Myocyte (in vitro differentiated cells): ENCODE measurements at regions not wholly inside any gene's neighbourhood (a gene's known extent, or its start where the extent isn't known, plus 50 kb on each side); places are given as distances from the start of the nearest gene placed in this dataset.
A peak's percentile ranks its signal among the peaks of the same experiment; 100 is the strongest.
"Not testable (repeated sequence)": the region's sequence is repeated elsewhere in the genome, so short reads cannot be mapped to it uniquely, and the experiment has no call there.

Source experiments
- DNase-seq: peaks from one replicate; pipeline ENCODE4 v3.0.0-alpha.2; 2012; ENCODE audit warnings: low read depth

DNA sequence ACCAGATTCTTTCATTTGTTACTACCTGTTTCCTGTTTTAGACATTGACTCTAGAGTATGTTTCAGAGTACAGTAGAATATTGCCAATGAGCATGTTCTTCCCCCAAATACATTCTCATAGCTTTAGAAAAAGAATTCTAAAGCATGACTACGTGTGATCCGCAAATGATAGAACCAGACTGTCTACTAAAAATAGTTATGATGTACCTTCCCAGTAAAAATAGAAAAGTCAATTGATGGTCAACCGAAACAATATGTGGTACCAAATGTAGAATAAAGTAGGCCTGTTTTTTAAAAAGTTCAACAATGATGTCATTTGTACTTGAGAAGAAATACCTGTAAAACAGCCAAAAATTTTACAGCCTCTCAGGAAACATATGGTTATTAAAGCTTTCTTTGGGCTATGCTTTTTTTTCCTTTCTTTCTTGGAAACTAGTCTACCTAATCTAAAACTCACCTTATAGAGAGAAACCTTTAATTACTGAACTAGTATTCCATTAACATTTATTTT, 130.1 kb upstream of the MTHFD1L start:
- DNase-seq: no peak

DNA sequence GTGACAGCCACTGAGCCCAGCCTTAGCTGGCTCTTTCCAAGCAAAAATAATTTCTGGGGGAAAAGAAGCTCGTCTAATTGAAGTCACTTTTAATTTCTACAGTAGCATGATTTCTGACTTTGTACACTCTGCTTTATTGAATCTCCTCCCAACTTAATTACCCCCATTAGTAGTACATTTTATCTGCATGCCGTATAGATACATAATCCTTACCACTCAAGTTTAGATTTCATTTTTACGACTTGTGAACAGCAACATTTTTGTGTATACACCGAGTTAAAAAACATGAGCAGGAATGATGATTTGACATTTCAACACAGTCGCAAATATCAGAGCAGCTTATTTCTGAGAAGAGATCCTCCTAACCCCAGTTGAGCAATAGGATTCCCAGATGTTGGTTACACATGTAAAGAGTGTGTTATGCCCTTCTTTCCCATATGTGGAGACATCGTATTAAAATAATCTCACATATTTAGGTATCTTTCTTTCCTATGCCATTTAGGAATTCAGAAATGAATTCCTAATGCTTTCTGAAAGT, 127.3 kb upstream of the MTHFD1L start:
- no peak for DNase-seq

DNA sequence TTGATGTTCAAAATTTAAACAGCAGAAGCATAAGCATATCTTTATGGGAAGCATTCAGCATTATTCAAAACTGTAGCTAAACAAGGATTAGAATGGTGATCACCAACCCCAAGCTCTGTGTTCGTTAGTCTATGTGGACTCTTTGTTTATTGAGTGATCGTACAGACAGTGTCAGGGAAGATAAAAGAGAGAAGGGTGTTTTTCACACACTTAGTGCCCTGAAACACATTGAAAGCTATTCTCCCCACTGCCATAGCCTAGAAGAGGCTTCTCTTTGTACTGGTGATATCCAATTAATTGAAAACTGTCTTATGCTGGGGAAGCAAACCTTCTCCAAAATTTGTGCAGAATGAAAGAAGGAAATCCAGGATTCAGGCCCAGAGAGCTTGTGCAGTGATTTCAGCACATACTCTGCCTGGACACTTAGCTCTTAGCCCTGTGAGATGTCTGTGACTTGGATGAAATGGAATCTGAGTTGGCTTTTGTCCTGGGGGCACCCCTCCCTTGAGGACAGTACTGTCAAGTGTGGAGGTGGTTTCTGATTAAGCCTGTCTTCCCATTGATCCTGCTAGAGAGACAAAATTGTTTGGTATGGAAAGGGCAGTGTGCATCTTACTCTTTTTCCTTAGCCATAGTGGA, 125.7 kb upstream of the MTHFD1L start:
- no peak for DNase-seq

DNA sequence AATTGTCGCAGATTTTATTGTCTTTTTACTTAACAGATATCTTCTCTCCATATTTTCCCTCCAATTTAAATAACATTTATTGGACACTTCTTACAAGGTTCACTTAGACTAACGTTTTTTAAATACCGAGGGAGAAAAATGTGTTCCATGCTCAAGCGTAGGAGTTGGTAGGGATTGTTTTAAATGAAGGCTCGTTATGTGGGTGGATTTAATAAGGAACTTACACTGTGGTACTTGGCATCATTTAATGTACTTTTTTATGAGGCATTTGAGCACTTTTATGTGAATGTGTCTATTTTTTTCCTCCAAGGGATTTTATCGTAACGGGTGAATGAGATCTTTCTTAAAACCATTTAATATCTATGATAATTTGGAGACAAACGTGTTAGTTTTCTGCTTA, 125.0 kb upstream of the MTHFD1L start:
- no peak for DNase-seq

DNA sequence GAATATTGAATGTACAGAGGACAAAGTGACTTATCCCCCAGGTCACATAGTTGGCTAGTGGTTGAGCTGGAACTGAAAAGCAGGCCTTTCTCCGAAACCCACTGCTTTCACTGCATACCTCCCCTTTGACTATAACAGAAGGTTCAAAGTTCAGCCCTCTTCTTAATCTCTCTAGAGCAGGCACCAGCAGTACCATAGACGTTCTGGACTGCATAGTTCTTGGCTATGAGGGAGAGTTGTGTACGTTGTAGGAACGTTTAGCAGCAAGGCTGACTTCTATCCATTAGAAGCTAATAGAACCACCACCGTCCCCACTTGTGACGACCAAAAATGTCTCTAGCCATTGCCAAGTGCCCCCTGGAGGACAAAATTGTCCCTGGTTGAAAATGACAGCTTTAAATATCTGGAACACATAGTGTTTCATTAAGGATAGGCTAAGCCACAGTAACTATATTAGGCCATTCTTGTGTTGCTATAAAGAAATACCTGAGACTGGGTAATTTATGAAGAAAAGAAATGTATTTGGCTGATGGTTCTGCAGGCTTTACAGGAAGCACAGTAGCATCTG, 123.8 kb upstream of the MTHFD1L start:
- DNase-seq: no peak

DNA sequence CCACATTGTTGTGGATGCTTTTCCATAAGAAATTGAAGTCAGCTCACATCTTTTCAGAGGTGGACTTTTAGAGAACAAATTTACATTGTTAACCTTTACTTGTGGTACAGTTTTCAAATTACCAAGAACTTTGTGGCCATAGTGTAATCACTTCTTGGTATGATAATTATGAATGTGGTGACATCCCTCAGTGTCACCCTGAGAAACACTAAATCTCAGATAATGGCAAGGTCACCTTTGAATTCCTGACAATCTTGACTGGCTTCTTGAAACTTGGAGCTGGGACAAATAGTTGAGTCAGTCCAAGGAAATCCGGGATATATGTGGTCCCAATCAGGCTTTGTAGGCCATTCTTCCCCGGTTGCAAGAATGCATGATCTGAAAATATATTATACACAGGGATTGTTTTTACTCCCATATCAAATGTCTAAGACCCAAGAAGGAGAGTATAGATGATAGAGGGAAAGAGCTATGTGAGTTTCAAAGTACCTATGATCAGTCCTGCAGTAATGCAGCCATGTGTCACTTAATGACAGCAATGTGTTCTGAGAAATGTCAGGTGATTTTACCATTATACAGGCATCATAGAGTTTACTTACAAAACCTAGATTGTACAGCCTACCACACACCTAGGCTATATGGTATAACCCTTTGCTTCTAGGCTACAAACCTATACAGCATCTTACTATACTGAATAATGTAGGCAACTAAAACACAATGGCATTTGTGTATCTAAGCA, 120.8 kb upstream of the MTHFD1L start:
- no peak for DNase-seq

DNA sequence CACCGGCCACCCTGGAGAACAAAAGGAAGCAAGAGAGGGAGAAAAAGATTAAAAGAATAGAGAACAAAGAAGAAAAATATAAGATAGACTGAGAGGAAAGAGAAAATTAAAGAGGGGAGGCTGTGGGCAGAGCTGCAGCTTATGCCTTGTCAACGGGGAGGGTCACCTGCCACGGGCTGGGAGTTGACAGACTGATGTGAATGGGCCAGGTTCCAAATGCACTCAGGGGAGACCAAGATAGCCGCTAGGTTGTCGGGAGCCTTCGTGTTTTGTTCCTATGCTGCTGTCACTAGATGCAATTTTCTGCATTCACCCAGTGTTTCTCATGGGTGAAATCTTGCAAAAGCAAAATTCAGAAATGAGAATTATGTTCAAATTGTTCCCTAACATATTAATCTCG, 119.6 kb upstream of the MTHFD1L start:
- DNase-seq: no peak

DNA sequence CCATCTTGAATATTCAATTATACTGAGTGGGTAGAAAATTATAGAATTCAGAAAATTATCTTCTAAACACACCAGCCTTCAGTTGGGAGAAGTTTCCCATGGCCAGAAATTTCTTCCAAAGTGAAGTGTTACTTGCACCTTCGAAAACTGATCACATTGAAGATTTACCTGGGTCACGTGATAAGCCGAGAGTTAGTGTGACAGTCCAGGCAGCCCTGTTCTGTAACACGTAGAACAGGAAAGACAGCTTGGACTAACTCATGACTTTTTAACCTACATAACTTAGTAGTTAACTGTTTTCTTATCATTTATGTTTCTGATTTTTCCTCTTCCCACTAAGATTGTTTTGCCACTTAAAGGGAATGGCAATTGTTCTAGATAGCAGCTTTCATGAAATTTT, 118.3 kb upstream of the MTHFD1L start:
- DNase-seq: no peak

DNA sequence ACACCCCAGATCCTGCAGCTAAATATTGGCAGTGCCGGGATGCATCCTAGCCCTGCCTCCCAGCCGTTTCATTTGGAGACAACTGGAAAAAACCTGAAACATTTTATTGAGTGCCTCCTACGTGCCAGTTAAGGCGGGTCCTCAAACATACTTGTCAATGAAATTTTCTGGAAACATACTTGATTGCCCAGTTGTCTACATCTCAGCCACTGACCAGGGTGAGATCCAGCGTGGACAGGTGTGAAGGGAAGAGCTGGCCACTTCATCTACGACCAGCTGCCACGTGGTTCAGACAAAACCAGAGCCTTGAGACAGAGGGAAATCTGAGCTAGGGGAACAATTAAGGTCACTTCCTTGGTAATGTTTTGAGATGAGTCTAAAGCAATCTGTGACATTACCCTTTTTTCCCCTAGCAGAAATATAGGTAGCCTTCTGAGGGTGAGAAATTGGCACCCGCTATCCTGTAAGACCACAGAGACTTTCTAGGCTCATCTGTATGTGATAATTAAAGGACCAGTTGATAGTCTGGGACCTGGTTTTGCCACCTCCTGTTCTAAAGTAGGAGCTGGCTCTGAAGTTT, 116.3 kb upstream of the MTHFD1L start:
- peak; percentile 75 for DNase-seq

DNA sequence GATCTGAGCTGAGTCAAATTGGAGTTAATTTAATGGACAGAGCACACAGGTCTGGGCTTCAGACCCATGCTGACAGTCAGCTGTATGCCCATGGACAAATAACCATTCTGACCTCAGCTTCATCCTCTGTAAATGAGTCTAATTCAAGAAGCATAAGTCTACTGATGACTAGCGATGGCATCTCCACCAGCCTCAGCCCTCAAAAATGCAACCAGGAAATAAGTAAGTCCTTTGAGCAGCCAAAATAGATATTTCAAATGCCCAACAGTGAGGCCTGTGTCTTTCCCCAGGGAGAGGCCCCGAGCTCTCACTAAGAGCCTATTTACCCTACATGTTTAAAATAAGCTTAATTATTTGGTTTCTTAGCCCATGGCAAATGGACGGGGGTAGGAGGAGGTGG, 114.2 kb upstream of the MTHFD1L start:
- DNase-seq: peak; percentile 81

DNA sequence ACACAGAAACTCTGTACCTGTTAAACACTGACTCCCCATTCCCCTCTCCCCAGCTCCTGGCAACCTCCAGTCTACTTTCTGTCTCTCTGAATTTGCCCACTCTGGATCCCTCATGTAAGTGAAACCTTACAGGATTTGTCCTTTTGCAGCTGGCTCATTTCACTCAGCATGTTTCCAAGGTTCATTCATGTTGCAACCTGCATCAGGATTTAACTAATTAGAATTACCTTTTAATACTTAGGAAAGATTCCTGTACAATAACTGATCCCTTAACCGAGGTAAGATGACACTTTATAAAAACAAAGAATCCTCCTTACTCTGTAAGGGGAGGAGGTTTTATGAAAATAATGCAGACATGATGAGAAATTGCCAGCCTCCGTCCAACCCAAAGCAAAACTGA, 113.1 kb upstream of the MTHFD1L start:
- DNase-seq: no peak

DNA sequence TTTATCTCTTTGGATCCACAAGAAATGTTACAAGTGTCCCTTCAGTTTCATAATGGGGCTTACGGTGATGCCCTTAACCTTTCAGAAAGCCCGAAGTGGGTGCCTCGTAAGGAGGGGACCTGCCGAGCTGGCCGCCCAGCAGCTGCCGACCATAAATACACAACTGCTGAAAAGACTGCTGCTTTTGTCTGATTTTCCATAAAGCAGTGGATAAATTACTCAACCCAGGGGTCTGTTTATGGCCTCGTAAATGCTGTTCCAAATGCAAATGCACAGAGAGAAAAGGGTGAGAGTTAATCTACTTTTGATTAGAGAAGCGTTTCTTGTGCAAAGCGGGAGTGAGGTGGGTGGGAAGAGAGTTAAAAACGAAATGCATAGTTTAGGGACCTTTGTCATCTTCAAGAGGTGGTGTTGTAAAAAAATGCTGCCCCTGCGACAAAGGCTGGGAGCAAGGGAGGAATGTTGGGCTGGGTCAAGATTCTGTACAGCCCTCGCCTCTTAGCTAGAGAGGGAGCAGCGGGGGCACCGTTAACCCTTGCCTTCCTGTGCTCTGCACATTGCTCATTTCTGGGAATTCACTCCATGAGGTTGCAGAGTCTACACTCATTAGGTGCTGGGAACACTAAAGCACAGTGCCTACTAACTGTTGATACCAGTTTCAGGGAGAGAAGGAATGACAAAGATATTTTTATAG, 112.0 kb upstream of the MTHFD1L start:
- no peak for DNase-seq

DNA sequence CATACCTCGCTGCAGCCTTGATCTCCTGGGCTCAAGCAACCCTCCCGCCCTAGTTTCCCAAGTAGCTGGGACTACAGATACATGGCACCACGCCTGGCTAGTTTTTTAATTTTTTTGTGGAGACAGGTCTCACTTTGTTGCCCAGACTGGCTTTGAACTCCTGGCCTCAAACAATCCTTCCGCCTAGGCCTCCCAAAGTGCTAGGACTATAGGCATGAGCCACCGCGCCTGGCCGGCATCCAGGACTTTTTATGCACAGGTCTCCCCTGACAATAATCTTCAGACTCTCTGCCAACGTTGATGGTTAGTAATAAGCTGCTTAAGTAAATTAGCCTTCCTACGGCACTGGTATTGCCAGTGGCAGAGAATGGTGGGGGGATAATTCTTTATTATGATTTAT, 110.5 kb upstream of the MTHFD1L start:
- DNase-seq: no peak

DNA sequence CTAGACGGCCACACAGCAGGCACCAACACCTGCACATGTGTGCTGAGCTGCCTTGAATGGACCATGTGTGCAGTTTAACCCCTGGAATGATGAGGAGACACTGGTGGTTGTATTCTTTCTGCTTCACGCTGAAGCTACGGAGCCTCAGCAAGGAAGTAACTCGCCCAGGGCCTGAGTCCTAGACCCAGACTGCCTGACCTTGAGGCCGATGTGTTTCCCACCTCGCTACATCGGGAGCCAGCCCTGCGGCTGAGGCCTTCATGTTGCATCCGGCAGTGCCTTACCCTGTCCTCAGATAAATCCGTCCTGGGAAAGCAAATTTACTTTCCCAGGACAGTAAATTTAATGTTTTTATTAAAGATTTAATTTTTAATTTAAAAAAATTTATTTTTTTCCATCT, 110.0 kb upstream of the MTHFD1L start:
- no peak for DNase-seq

DNA sequence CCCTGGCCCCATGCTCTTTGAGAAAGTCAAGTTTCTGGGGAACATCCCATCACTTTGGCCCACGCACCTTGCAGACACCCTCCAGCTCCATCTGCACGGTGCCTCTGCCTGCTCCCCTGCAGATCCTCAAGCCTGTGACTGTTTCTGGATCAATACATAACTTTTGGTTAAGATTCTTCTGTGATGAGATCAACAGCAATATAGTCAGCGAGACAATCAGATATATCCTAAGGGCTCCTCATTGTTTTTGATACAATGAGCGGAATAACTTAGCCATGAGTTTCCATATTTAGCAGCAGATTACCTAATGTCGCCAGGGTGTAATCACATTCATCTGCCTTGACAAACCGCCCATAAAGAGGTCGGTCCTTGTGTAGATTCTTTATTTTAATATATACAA, 109.3 kb upstream of the MTHFD1L start:
- DNase-seq: no peak

DNA sequence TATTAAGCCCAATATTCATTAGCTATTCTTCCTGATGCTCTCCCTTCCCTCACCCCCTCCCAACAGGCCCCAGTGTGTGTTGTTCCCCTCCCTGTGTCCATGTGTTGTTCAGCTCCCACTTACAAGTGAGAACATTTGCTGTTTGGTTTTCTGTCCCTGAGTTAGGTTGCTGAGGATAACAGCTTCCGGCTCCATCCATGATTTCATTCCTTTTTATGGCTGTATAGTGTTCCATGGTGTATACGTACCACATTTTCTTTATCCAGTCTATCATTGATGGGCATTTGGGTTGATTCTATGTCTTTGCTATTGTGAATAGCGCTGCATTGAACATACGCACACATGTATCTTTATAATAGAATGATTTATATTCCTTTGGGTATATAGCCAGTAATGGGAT, 107.7 kb upstream of the MTHFD1L start:
- not testable (repeated sequence) for DNase-seq

DNA sequence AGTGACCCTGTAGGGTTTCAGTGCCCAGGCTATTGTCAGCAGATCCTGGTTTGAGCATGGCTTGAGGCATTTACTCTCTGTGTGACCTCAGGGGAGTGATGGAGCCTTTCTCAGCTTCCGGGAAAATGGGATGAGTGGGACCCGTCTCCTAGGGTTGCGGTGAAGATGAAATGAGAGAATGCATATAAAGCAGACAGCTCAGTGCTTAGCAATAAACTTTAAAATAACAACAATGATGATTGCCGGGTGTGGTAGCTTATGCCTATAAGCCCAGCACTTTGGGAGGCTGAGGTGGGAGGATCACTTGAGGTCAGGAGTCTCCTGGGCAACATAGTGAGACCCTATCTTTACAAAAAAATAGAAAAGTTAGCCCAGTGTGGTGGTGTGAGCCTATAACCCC, 106.0 kb upstream of the MTHFD1L start:
- no peak for DNase-seq

DNA sequence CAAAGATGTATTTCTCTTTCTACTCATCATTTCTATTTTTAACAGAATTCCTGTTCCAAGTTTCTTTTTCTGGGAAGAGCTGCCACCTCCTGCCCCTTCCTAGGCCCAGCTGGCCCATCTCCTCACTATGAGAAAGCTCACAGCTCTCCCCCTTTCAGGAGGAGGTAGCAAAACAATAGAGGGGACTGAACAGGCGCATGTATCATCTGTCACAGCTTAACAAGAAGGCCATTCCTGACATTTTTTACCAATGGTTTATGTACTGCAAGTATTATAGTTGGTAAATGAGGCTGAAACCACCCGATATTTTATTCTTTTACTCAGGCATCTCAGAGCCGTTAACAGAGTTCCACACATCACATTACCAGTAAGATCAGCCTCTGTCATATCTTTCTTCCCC, 103.7 kb upstream of the MTHFD1L start:
- no peak for DNase-seq

DNA sequence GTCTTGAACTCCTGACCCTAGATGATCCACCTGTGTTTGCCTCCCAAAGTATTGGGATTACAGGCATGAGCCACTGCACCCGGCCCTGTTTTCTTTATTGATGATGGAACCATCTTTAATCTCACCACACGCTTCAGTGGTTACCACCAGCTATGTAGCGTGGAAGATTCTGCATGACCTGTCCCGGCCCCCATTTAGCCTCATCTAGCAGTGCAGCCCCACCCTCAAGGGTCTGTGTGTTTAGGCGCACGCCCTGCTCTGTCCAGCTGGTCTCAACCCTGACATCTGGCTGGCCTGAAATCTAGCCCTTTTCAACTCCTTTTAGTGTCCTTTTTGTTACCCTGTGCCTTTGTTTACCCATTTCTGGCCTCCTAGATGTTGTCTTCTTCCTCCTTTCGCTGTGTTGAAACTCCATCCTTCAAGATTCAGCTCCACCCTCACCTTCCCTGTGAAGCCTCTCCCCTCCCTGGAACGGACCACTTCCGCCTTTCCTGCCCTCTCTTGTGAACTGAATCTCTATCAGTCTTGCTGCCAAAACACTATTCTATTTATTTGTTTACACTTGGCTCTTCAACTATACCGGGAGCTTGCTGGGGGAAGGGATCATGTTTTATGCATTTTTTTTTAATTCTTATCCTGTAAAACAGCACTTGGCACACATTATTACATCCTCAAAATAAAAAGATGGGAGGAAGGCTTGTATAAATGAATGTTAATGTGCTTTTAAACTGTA, 101.0 kb upstream of the MTHFD1L start:
- DNase-seq: no peak

DNA sequence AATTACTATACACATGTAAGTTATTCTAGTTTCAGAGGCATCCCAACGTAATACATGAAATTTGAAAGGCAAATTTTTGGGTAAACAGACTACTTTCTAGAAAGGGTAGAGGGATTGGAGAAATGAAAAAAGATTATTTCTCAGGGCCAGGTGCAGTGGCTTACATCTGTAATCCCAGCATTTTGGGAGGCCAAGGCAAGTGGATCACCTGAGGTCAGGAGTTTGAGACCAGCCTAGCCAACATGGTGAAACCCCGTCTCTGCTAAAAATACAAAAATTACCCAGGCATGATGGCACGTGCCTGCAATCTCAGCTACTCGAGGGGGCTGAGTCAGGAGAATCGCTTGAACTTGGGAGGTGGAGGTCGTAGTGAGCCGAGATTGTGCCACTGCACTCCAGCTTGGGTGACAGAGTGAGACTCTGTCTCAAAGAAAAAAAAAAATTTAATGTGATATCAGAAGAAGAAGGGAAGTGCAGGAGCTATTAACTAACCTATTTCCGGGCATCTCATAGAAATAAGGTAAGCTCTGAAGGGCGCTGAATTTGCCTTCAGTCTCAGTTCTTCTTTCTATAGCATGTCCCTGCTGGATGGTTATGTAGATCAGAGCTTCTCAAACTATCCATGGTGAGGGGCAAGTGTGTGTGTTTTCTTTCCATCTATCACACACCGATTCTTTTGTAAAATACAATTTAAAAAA, 100.3 kb upstream of the MTHFD1L start:
- no peak for DNase-seq
